ENCODE measurements at regions not wholly inside any gene's neighbourhood (a gene's known extent, or its start where the extent isn't known, plus 50 kb on each side); places are given as distances from the start of the nearest gene placed in this dataset.
"Not testable (repeated sequence)": the region's sequence is repeated elsewhere in the genome, so short reads cannot be mapped to it uniquely, and the experiment has no call there.

- DNase-seq, result no peak
Observed at GRCh38 chr11:38392176-38392575, 1794.1 kb upstream of the RAG2 start.

GRCh38 chr11:38384568-38384967 lies 1786.5 kb upstream of the RAG2 start:
- DNase-seq, result no peak

GRCh38 chr11:38365274-38365673 lies 1767.2 kb upstream of the RAG2 start:
- DNase-seq, result no peak

- DNase-seq, result no peak
Observed at GRCh38 chr11:38356255-38356654, 1758.2 kb upstream of the RAG2 start.

GRCh38 chr11:38345286-38345685 lies 1747.2 kb upstream of the RAG2 start:
- DNase-seq, result no peak

- DNase-seq, result not testable (repeated sequence)
Observed at GRCh38 chr11:38341612-38342011, 1743.6 kb upstream of the RAG2 start.

GRCh38 chr11:38339835-38340440 lies 1741.9 kb upstream of the RAG2 start:
- no peak for DNase-seq

- DNase-seq, result not testable (repeated sequence)
Observed at GRCh38 chr11:38338022-38338421, 1740.0 kb upstream of the RAG2 start.

- DNase-seq, result no peak
Observed at GRCh38 chr11:38332046-38332445, 1734.0 kb upstream of the RAG2 start.

- no peak for DNase-seq
Observed at GRCh38 chr11:38330578-38330977, 1732.5 kb upstream of the RAG2 start.

GRCh38 chr11:38323961-38324761 lies 1726.1 kb upstream of the RAG2 start:
- DNase-seq, result no peak

GRCh38 chr11:38315151-38315550 lies 1717.1 kb upstream of the RAG2 start:
- DNase-seq, result no peak

- DNase-seq, result no peak
Observed at GRCh38 chr11:38307455-38307854, 1709.4 kb upstream of the RAG2 start.

- no peak for DNase-seq
Observed at GRCh38 chr11:38305682-38306081, 1707.6 kb upstream of the RAG2 start.

- no peak for DNase-seq
Observed at GRCh38 chr11:38304926-38305325, 1706.9 kb upstream of the RAG2 start.

- no peak for DNase-seq
Observed at GRCh38 chr11:38302564-38302963, 1704.5 kb upstream of the RAG2 start.

GRCh38 chr11:38300570-38300969 lies 1702.5 kb upstream of the RAG2 start:
- no peak for DNase-seq

- no peak for DNase-seq
Observed at GRCh38 chr11:38296211-38296776, 1698.3 kb upstream of the RAG2 start.

- DNase-seq, result no peak
Observed at GRCh38 chr11:38282718-38283117, 1684.7 kb upstream of the RAG2 start.

GRCh38 chr11:38278457-38279141 lies 1680.6 kb upstream of the RAG2 start:
- DNase-seq, result no peak

GRCh38 chr11:38274031-38274430 lies 1676.0 kb upstream of the RAG2 start:
- no peak for DNase-seq

GRCh38 chr11:38272376-38272775 lies 1674.3 kb upstream of the RAG2 start:
- DNase-seq, result no peak

GRCh38 chr11:38266691-38267090 lies 1668.7 kb upstream of the RAG2 start:
- no peak for DNase-seq

GRCh38 chr11:38256436-38256835 lies 1658.4 kb upstream of the RAG2 start:
- DNase-seq, result no peak

Data from NCI-H1694 (cell line).